ENCODE measurements at regions not wholly inside any gene's neighbourhood (a gene's known extent, or its start where the extent isn't known, plus 50 kb on each side); places are given as distances from the start of the nearest gene placed in this dataset.

DNA sequence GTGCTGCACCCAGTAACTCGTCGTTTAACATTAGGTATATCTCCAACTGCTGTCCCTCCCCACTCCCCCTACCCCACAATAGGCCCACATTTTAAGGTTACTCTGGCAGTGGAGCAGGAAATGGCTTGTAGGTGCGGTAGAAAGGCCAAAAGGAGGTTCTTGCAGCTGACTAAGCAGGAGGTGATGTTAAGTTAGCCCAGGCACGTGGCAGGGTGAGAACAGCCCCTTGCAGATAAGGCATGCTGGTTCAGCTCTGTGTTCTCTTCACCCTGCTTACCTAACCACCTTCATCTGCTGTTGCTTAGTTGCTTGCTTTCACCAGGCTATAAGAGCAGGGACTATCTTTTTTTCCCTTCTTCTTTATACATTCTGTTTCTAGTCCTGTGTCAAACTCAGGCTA is 1082.8 kb upstream of the RBFOX1 start:
- TF ChIP-seq, protein P1, sequence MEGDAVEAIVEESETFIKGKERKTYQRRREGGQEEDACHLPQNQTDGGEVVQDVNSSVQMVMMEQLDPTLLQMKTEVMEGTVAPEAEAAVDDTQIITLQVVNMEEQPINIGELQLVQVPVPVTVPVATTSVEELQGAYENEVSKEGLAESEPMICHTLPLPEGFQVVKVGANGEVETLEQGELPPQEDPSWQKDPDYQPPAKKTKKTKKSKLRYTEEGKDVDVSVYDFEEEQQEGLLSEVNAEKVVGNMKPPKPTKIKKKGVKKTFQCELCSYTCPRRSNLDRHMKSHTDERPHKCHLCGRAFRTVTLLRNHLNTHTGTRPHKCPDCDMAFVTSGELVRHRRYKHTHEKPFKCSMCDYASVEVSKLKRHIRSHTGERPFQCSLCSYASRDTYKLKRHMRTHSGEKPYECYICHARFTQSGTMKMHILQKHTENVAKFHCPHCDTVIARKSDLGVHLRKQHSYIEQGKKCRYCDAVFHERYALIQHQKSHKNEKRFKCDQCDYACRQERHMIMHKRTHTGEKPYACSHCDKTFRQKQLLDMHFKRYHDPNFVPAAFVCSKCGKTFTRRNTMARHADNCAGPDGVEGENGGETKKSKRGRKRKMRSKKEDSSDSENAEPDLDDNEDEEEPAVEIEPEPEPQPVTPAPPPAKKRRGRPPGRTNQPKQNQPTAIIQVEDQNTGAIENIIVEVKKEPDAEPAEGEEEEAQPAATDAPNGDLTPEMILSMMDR (IDR thresholded peaks at IDR 0.05): no peak
- TF ChIP-seq POLR2AphosphoS5 (IDR thresholded peaks at IDR 0.05) (no peak), POLR2A (IDR thresholded peaks at IDR 0.05) (no peak)

Data from transverse colon (tissue), 4 donors.